Fibroblast of pulmonary artery (primary cell): ENCODE measurements at regions not wholly inside any gene's neighbourhood (a gene's known extent, or its start where the extent isn't known, plus 50 kb on each side); places are given as distances from the start of the nearest gene placed in this dataset.
"Not testable (repeated sequence)": the region's sequence is repeated elsewhere in the genome, so short reads cannot be mapped to it uniquely, and the experiment has no call there.

Source experiments
- DNase-seq: peaks from one replicate; pipeline ENCODE4 v3.0.0-alpha.2; 2010; ENCODE audit warnings: low read depth
- H3K4me3 ChIP-seq: replicated peaks from 2 replicates; pipeline ENCODE4 v1.5.1; 2011; ENCODE audit warnings: low read depth, mild to moderate bottlenecking, control low read depth, low read length, moderate library complexity
- TF ChIP-seq, protein P1 (sequence below): IDR thresholded peaks from 2 replicates; pipeline ENCODE4 v1.5.1; 2011; ENCODE audit warnings: mild to moderate bottlenecking, control low read depth, low read length, inconsistent platforms; ENCODE audit errors: missing control alignments

- TF ChIP-seq, protein P1, sequence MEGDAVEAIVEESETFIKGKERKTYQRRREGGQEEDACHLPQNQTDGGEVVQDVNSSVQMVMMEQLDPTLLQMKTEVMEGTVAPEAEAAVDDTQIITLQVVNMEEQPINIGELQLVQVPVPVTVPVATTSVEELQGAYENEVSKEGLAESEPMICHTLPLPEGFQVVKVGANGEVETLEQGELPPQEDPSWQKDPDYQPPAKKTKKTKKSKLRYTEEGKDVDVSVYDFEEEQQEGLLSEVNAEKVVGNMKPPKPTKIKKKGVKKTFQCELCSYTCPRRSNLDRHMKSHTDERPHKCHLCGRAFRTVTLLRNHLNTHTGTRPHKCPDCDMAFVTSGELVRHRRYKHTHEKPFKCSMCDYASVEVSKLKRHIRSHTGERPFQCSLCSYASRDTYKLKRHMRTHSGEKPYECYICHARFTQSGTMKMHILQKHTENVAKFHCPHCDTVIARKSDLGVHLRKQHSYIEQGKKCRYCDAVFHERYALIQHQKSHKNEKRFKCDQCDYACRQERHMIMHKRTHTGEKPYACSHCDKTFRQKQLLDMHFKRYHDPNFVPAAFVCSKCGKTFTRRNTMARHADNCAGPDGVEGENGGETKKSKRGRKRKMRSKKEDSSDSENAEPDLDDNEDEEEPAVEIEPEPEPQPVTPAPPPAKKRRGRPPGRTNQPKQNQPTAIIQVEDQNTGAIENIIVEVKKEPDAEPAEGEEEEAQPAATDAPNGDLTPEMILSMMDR, result no peak
- H3K4me3 ChIP-seq, result no peak overlapping the region
- no peak for DNase-seq
Observed at GRCh38 chr4:123530357-123530756, 133.8 kb downstream of the SPRY1 start.

DNA sequence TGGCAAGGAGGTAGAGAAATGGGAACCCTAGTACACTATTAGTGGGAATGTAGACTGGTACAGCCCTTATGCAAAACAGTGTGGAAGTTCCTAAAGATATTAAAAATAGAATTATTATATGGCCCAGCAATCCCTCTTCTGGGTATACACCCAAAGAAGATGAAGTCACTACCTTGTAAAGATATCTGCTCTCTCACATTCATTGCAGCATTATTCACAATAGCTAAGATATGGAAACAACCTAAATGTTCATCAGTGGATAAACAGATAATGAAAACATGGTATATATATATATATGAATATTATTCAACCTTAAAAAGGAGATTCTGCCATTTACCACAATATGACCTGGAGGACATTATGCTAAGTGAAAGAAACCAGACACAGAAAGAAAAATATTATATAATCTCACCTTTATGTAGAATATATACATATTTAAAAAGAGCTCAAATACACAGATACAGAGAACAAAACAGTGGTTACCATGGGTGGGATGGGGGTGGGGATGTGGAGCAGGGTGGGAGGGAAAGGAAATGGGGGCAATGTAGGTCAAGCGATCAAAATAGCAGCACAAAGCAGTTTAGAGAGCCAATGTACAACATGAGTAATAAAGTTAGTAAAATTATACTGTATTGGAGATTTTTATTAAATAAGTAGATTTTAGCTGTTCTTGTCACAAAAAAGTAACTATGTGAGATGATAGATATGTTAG, 138.6 kb downstream of the SPRY1 start:
- TF ChIP-seq, protein P1, result no peak
- no peak for DNase-seq
- no peak overlapping the region for H3K4me3 ChIP-seq

DNA sequence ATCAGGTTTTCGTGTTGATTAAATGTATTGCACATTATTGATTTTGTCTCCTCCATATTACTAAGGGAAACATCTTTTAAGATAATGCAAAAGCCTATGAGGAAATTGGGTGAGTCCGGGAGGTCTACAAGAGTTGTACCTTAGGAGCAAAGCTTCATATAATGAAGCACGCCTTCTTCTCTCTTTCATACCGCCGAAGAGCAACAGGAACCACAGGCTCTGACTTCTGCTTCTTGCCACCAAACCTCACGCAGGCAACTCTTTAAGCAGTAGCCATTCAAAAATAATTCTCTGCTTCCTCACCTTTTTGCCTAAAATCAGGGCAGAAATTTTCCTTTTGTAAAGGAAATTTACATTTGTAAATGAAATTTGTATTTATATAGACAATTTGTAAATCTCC, 139.6 kb downstream of the SPRY1 start:
- DNase-seq, result no peak
- TF ChIP-seq, protein P1, result no peak
- H3K4me3 ChIP-seq, result no peak overlapping the region

- DNase-seq, H3K4me3 ChIP-seq: not testable (repeated sequence)
Observed at GRCh38 chr4:123537906-123538402, 141.4 kb downstream of the SPRY1 start.

- TF ChIP-seq, protein P1, result no peak
Observed at GRCh38 chr4:123545667-123546572, 149.3 kb downstream of the SPRY1 start.

DNA sequence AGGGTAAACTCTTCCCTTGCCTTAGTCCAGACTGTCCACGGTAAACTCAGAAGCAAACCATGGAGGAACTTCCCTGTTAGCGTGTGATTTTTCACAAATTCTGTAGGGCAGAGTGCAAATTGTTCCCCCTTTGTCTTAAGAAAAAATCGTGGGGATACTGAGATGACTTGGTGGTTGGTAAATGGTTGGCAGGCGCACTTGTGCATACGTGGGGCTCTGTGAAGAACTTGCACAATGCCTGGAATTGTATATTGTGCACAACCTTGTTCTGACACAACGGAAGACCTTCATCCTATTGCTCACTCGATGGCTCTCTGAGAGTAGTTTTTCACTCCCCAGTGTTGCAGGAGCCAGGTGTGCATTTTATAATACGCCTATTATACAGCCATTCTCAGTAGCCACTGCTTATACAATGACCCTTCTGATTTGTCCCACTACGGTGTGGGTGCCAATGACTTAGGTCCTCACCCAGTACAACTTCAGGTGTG, 150.0 kb downstream of the SPRY1 start:
- TF ChIP-seq, protein P1, result no peak
- H3K4me3 ChIP-seq, result no peak overlapping the region
- DNase-seq, result no peak

More at GRCh38 chr4:123545667-123546572, 149.3 kb downstream of the SPRY1 start:
- no peak overlapping the region for H3K4me3 ChIP-seq
- no peak for DNase-seq
